Panc1 (cell line): ENCODE measurements at regions not wholly inside any gene's neighbourhood (a gene's known extent, or its start where the extent isn't known, plus 50 kb on each side); places are given as distances from the start of the nearest gene placed in this dataset.
"Not testable (repeated sequence)": the region's sequence is repeated elsewhere in the genome, so short reads cannot be mapped to it uniquely, and the experiment has no call there.

ENCODE experiments used
- CTCF ChIP-seq: fragments of 450-650 bp; IDR thresholded peaks from 2 replicates; pipeline ENCODE4 v1.5.1; 2017; ENCODE audit warnings: mild to moderate bottlenecking
- REST ChIP-seq, 2 experiments: IDR thresholded peaks; 2 replicates each; pipeline ENCODE4 v1.6.1; 2011 to 2012; ENCODE audit warnings: low read depth in 2 of 2, control low read depth in 1 of 2, low read length in 1 of 2, mild to moderate bottlenecking in 1 of 2, moderate library complexity in 1 of 2; ENCODE audit not compliant: insufficient read depth in 1 of 2
- TCF7L2 ChIP-seq: IDR thresholded peaks from 2 replicates; pipeline ENCODE4 v1.6.1; 2011; ENCODE audit warnings: mild to moderate bottlenecking, low read depth, low read length, inconsistent platforms

DNA sequence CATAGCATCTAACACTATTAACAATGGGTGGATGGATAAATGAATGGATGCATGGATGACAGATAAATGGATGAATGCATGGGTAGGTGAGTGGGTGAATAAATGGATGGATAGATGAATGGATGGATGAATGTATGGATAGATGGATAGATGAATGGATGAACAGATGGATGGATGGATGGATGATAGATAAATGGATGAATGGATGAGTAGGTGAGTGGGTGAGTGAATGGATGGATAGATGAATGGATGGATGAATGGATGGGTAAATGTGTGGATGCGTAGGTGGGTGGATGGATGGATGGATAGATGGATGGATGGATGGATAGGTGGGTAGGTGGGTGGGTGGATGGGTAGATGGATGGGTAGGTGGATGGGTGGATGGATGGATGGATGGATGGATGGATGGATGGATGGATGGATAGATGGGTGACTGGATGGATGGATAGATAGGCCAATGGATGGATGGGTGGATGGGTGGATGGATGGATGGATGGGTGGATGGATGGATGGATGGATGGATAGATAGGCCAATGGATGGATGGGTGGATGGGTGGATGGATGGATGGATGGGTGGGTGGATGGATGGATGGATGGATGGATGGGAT lies 260.6 kb upstream of the ZNF507 start:
- TF ChIP-seq REST (IDR thresholded peaks at IDR 0.05; ENCODE audit: insufficient read depth in 1 of 2, low read depth in 2 of 2, low read length in 1 of 2); CTCF; TCF7L2: not testable (repeated sequence)
